ENCODE measurements at regions not wholly inside any gene's neighbourhood (a gene's known extent, or its start where the extent isn't known, plus 50 kb on each side); places are given as distances from the start of the nearest gene placed in this dataset.

DNA sequence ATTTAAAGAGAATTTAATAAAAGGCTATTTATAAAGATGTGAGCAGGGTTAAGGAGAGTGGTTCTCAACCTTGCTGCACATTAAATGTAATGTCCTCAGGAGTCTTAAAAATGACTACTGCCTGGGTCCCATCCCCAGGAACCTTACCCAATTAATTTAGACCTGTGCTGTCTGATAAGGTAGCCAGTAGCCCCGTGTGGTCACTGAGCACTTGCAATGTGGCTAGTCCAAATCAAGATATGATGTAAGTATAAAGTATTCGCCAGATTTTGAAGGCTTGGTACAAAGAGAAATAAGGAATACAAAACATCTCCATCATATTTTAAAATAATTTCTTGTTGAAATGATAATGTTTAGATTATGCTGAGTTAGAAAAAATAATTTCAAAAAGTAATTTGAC is 343.3 kb upstream of the PPP2R3A start:
- no peak overlapping the region for H3K4me3 Mint-ChIP-seq
- CTCF ChIA-PET (ENCODE audit: partially characterized antibody), result interaction anchor here (1.4 kb wide), 1 partner anchor 10 kb away, joined by 4 read pairs; no protein-coding TSS in a partner anchor
- Histone ChIP-seq H3K9me3 (ENCODE audit: control insufficient read depth in 1 of 2, low read length in 2 of 2) (no peaks in the 10 kb centered on the region), H3K4me1 (ENCODE audit: insufficient read depth, low read length) (no peaks in the 10 kb centered on the region), H3K27ac (ENCODE audit: low read depth, low read length) (no peak overlapping the region), H3K4me3 (ENCODE audit: low read length in 2 of 2) (no peak overlapping the region), H3K27me3 (ENCODE audit: insufficient read depth, low read length) (no peaks in the 10 kb centered on the region), H3K36me3 (ENCODE audit: insufficient read depth, low read length) (no peaks in the 10 kb centered on the region)
- no peak for DNase-seq
- POLR2A ChIA-PET (ENCODE audit: partially characterized antibody), result no interaction called here
- H3K27me3 Mint-ChIP-seq, result no peaks in the 10 kb centered on the region
- H3K4me1 Mint-ChIP-seq, result no peaks in the 10 kb centered on the region
- no peak overlapping the region for H3K27ac Mint-ChIP-seq
- peaks cover 0 to 3% (median 0%) of the 10 kb centered on the region in 8 donors for H3K9me3 Mint-ChIP-seq
- intact Hi-C loops (cut with micrococcal nuclease), result no loop called here
- no peaks in the 10 kb centered on the region for H3K36me3 Mint-ChIP-seq

DNA sequence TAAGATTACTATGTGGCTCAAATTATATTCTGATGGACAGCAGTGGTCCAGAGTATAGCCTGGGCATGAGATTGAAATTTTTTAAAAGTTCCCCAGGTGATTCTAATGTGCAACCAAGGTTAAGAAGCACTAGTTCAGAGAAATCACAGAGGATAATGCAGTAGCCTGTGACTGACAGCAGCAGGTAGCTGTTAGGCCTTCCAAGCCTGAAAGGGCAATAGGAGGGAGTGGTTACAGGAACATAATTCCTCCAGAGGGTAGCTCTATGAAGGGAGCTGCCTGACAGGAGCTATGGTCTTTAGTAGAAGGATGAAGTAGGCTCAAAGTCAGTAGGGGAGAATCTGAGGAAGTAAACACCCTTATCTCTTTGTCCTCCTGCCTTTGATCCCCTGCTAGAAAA is 342.9 kb upstream of the PPP2R3A start:
- H3K4me3 Mint-ChIP-seq, result no peak overlapping the region
- H3K27ac ChIP-seq (ENCODE audit: low read depth, low read length), result no peak overlapping the region
- POLR2A ChIA-PET (ENCODE audit: partially characterized antibody), result no interaction called here
- CTCF ChIA-PET (ENCODE audit: partially characterized antibody), result interaction anchor here (1.4 kb wide), 1 partner anchor 9 kb away, joined by 4 read pairs; no protein-coding TSS in a partner anchor
- H3K36me3 ChIP-seq (ENCODE audit: insufficient read depth, low read length), result no peaks in the 10 kb centered on the region
- DNase-seq, result no peak
- peaks cover 0 to 3% (median 0%) of the 10 kb centered on the region in 8 donors for H3K9me3 Mint-ChIP-seq
- no peaks in the 10 kb centered on the region for H3K9me3 ChIP-seq (ENCODE audit: control insufficient read depth in 1 of 2, low read length in 2 of 2)
- intact Hi-C loops (cut with micrococcal nuclease), result no loop called here
- H3K4me3 ChIP-seq (ENCODE audit: low read length in 2 of 2), result no peak overlapping the region
- no peak overlapping the region for H3K27ac Mint-ChIP-seq
- H3K27me3 ChIP-seq (ENCODE audit: insufficient read depth, low read length), result no peaks in the 10 kb centered on the region
- no peaks in the 10 kb centered on the region for H3K4me1 Mint-ChIP-seq
- no peaks in the 10 kb centered on the region for H3K27me3 Mint-ChIP-seq
- H3K4me1 ChIP-seq (ENCODE audit: insufficient read depth, low read length), result no peaks in the 10 kb centered on the region
- no peaks in the 10 kb centered on the region for H3K36me3 Mint-ChIP-seq

DNA sequence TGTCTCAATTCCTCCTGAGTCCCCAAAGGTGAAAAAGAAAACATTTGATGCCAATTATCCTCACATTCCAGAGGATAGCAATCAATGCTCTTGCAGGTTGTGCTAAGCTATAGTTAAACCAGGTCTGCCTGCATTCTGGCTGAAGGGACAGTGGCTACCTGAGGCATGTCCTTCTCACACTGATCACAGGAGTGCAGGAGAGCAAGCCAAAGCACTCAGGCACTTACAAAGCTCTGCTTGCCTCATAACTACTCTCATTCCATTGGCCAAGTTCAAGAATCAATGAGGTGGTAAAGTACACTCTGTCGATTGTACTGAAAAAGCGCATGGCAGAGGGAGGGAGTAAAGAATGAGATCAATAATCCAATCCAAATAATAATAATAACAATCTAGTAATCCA is 342.0 kb upstream of the PPP2R3A start:
- Histone ChIP-seq H3K9me3 (ENCODE audit: control insufficient read depth in 1 of 2, low read length in 2 of 2) (no peaks in the 10 kb centered on the region), H3K4me3 (ENCODE audit: low read length in 2 of 2) (no peak overlapping the region), H3K27me3 (ENCODE audit: insufficient read depth, low read length) (no peaks in the 10 kb centered on the region), H3K36me3 (ENCODE audit: insufficient read depth, low read length) (no peaks in the 10 kb centered on the region), H3K4me1 (ENCODE audit: insufficient read depth, low read length) (no peaks in the 10 kb centered on the region), H3K27ac (ENCODE audit: low read depth, low read length) (no peak overlapping the region)
- Mint-ChIP-seq H3K4me3 (no peak overlapping the region), H3K27me3 (no peaks in the 10 kb centered on the region), H3K27ac (no peak overlapping the region), H3K4me1 (no peaks in the 10 kb centered on the region), H3K9me3 (peaks cover 0 to 3% (median 0%) of the 10 kb centered on the region in 8 donors), H3K36me3 (no peaks in the 10 kb centered on the region)
- ChIA-PET POLR2A (ENCODE audit: partially characterized antibody) (no interaction called here), CTCF (ENCODE audit: partially characterized antibody) (interaction anchor here (1.4 kb wide), 1 partner anchor 8 kb away, joined by 4 read pairs; no protein-coding TSS in a partner anchor)
- intact Hi-C loops (cut with micrococcal nuclease), result no loop called here
- DNase-seq, result no peak

DNA sequence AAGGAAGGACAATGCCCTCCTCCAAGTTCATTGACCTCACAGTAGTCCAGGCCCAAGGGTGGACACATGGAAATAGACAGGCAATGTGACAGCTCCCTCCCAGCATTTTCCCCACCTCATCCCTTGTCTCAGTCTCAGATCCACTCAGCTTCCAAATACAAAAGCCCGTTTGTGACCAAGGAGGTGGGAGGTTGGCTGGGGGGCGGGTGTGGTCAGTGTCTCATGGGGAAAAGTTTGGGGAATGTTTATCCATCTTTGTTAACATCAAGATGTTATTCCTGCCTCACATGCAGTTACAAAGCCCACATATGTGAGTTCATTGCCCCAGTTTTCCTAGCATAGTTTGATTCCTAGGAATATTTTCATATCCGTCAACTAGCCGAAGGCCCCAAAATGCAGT is 338.5 kb upstream of the PPP2R3A start:
- Histone ChIP-seq H3K36me3 (ENCODE audit: insufficient read depth, low read length) (no peaks in the 10 kb centered on the region), H3K27me3 (ENCODE audit: insufficient read depth, low read length) (no peaks in the 10 kb centered on the region), H3K27ac (ENCODE audit: low read depth, low read length) (no peak overlapping the region), H3K4me3 (ENCODE audit: low read length in 2 of 2) (no peak overlapping the region), H3K9me3 (ENCODE audit: control insufficient read depth in 1 of 2, low read length in 2 of 2) (no peaks in the 10 kb centered on the region), H3K4me1 (ENCODE audit: insufficient read depth, low read length) (no peaks in the 10 kb centered on the region)
- H3K4me1 Mint-ChIP-seq, result no peaks in the 10 kb centered on the region
- CTCF ChIA-PET (ENCODE audit: partially characterized antibody), result no interaction called here
- H3K27ac Mint-ChIP-seq, result no peak overlapping the region
- H3K4me3 Mint-ChIP-seq, result no peak overlapping the region
- intact Hi-C loops (cut with micrococcal nuclease), result no loop called here
- H3K9me3 Mint-ChIP-seq, result peaks cover 0 to 3% (median 0%) of the 10 kb centered on the region in 8 donors
- POLR2A ChIA-PET (ENCODE audit: partially characterized antibody), result no interaction called here
- DNase-seq, result no peak
- no peaks in the 10 kb centered on the region for H3K36me3 Mint-ChIP-seq
- no peaks in the 10 kb centered on the region for H3K27me3 Mint-ChIP-seq

DNA sequence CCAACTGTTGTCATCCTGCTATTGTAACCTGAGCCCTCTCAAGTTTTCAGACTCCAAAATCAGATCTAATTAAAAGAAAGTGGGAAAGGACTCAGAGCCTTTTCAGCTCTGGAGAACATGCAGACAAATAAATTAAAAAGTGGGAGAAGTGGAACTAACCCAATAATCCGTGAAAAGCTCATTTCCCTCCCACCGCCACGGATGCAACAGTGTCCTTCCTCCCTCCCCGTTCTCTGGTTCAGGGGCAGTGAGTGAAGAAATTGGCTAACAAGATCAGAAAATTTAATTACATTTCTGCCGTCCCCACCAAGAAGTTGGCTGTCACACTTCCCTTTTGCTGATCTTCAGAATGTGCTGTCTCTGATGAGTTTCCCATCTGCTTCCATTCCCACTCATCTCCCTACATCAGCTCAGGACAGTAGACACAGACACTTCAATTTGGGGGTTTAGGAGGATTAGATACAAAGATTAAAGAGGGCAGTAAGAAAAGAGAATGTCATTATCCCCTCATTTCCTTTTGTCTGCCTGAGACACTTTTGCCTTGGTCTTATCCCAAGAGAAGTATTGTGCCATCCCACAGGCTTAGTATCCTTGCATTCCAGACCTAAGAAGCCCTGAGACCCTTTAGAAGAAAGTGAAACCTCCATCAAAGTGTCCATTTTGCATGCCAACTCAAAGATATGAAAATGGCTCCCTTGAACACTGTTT is 335.7 kb upstream of the PPP2R3A start:
- H3K27ac Mint-ChIP-seq, result no peak overlapping the region
- intact Hi-C loops (cut with micrococcal nuclease), result no loop called here

DNA sequence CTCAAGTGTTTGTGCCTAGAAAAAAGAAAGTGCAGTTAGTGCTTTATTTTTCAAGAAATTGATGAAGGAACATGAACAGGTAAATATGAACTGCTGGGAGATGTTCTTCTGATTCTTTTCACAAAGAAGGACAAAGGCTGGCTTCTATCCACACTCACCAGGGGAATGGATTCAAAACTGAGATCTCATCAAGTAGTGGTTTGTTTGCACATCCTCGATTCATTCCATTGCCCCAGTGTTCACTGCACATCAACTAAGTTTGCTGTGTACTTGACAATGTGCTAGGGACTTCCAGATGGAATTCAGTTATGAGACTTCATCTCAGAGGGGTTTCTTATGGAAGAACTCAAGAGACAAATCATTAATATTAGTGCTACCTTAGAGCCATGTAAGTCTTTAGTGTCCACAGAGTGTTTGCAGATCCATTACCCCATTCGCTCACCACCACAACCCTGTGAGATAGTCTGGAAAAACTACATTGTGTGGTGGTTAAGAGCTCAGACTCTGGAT is 332.9 kb upstream of the PPP2R3A start:
- ChIA-PET POLR2A (ENCODE audit: partially characterized antibody) (no interaction called here), CTCF (ENCODE audit: partially characterized antibody) (interaction anchor here (0.9 kb wide), 1 partner anchor 10 kb away, joined by 4 read pairs; no protein-coding TSS in a partner anchor)
- Mint-ChIP-seq H3K36me3 (no peaks in the 10 kb centered on the region), H3K27me3 (no peaks in the 10 kb centered on the region), H3K4me3 (no peak overlapping the region), H3K9me3 (peaks cover 0 to 3% (median 0%) of the 10 kb centered on the region in 8 donors), H3K4me1 (no peaks in the 10 kb centered on the region), H3K27ac (no peak overlapping the region)
- H3K4me1 ChIP-seq (ENCODE audit: insufficient read depth, low read length), result no peaks in the 10 kb centered on the region
- no peaks in the 10 kb centered on the region for H3K36me3 ChIP-seq (ENCODE audit: insufficient read depth, low read length)
- no peak overlapping the region for H3K4me3 ChIP-seq (ENCODE audit: low read length in 2 of 2)
- H3K9me3 ChIP-seq (ENCODE audit: control insufficient read depth in 1 of 2, low read length in 2 of 2), result no peaks in the 10 kb centered on the region
- H3K27ac ChIP-seq (ENCODE audit: low read depth, low read length), result no peak overlapping the region
- H3K27me3 ChIP-seq (ENCODE audit: insufficient read depth, low read length), result no peaks in the 10 kb centered on the region
- DNase-seq, result no peak
- intact Hi-C loops (cut with micrococcal nuclease), result no loop called here

More for the DNA sequence above, 335.7 kb upstream of the PPP2R3A start:
- CTCF ChIA-PET (ENCODE audit: partially characterized antibody), result no interaction called here
- Mint-ChIP-seq H3K4me1 (no peaks in the 10 kb centered on the region), H3K36me3 (no peaks in the 10 kb centered on the region), H3K9me3 (peaks cover 0 to 3% (median 0%) of the 10 kb centered on the region in 8 donors), H3K4me3 (no peak overlapping the region), H3K27me3 (no peaks in the 10 kb centered on the region)
- Histone ChIP-seq H3K9me3 (ENCODE audit: control insufficient read depth in 1 of 2, low read length in 2 of 2) (no peaks in the 10 kb centered on the region), H3K36me3 (ENCODE audit: insufficient read depth, low read length) (no peaks in the 10 kb centered on the region), H3K27ac (ENCODE audit: low read depth, low read length) (no peak overlapping the region), H3K27me3 (ENCODE audit: insufficient read depth, low read length) (no peaks in the 10 kb centered on the region), H3K4me1 (ENCODE audit: insufficient read depth, low read length) (no peaks in the 10 kb centered on the region), H3K4me3 (ENCODE audit: low read length in 2 of 2) (no peak overlapping the region)
- POLR2A ChIA-PET (ENCODE audit: partially characterized antibody), result no interaction called here
- DNase-seq, result no peak

DNA sequence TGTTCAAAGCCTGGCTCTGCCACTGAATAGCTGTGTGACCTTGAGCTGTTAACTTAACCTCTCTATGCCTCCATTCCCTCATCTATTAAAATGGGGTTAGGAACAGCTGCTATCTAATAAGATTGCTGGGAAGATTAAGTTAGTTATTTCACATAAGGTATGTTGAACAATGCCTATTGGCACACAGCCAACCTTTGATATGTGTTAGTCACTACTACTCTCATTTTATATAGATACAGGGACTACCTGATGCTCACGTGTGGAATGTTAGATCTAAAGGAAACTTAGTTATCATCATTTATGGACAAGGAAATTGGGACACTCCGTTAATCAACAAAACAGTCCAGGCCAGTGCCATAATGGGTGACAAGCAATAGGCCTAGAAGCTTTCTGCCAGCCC is 332.4 kb upstream of the PPP2R3A start:
- POLR2A ChIA-PET (ENCODE audit: partially characterized antibody), result no interaction called here
- H3K9me3 ChIP-seq (ENCODE audit: control insufficient read depth in 1 of 2, low read length in 2 of 2), result no peaks in the 10 kb centered on the region
- Mint-ChIP-seq H3K27me3 (no peaks in the 10 kb centered on the region), H3K27ac (no peak overlapping the region), H3K4me1 (no peaks in the 10 kb centered on the region), H3K36me3 (no peaks in the 10 kb centered on the region), H3K9me3 (peaks cover 0 to 3% (median 0%) of the 10 kb centered on the region in 8 donors), H3K4me3 (no peak overlapping the region)
- CTCF ChIA-PET (ENCODE audit: partially characterized antibody), result no interaction called here
- no peak overlapping the region for H3K27ac ChIP-seq (ENCODE audit: low read depth, low read length)
- H3K36me3 ChIP-seq (ENCODE audit: insufficient read depth, low read length), result no peaks in the 10 kb centered on the region
- no peak for DNase-seq
- no peaks in the 10 kb centered on the region for H3K27me3 ChIP-seq (ENCODE audit: insufficient read depth, low read length)
- no peaks in the 10 kb centered on the region for H3K4me1 ChIP-seq (ENCODE audit: insufficient read depth, low read length)
- no peak overlapping the region for H3K4me3 ChIP-seq (ENCODE audit: low read length in 2 of 2)
- intact Hi-C loops (cut with micrococcal nuclease), result no loop called here

Measured in CD4-positive, alpha-beta memory T cell (primary cell).